Daoy (cell line): ENCODE measurements at regions not wholly inside any gene's neighbourhood (a gene's known extent, or its start where the extent isn't known, plus 50 kb on each side); places are given as distances from the start of the nearest gene placed in this dataset.
"Not testable (repeated sequence)": the region's sequence is repeated elsewhere in the genome, so short reads cannot be mapped to it uniquely, and the experiment has no call there.

Source experiments
- DNase-seq: peaks from one replicate; pipeline ENCODE4 v3.0.0-alpha.2; 2015; ENCODE audit warnings: low read depth

DNA sequence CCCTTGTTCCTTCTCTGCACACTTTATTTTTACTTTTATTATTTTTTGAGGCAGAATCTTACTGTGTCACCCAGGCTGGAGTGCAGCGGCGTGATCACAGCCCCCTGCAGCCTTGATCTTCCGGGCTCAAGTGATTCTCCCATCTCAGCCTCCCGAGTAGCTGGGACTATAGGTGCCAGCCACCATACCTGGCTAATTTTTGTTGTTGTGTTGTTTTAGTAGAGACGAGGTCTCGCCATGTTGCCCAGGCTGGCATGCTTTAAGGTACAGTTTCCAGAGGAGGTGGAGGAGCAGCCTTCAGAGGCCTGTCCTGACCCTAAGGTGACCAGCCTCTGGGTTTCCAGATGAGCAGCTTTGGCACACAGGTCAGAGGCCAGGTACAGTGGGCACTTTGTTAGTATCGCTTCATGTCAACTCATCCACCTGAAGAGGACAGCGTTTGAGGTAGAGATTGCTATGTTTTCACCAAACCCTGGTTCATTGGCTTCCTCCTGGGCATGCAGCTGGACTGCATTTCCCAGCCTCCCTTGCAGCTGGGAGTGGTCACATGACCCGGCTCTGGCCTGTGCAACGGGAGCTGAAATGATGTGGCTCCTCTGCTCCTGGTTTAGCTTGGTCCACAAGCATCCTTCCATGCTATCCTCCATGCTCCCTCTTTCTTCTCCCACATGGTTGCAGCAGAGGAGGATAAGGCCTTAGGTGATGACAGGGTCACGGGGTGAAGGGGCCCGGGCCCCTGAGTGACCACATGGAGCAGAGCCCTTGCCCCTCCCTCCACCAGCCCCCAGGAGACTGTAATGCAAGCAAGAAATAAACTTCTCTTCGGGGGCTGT is 139.3 kb upstream of the IER5L start:
- no peak for DNase-seq

DNA sequence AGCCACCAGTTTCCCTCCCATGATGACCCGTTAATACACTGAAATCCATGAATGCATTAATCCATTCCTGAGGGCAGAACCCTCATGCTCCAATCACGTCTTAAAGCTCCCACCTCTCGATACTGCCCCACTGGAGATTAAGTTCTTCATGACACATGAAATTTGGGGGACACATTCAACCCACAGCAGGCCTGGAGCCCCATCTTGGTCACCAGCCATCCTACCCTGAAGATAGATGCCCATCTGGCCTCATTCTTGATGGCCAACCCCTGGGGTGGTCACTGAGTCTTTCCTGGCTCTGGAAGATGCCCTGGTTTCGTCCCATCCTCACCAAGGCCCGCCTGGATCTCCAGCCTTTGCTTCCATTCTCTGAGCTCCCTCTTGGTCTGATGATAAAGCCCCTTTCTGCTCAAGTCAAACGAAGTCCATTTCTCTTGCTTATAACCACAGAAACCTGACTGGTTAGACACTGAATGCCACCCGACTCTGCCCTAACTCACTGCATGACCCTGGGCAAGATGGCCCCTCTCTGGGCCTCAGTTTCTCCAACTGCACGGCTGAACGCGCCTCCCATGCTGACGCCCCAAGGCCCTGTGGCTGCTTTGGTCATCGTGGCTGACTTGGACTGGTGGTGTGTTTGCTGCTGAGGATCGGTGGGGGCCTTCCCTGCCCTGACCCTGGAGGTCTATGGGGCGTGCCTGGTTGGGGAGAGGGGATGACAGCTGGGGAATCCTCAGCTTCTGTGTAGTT is 138.4 kb upstream of the IER5L start:
- DNase-seq: no peak

DNA sequence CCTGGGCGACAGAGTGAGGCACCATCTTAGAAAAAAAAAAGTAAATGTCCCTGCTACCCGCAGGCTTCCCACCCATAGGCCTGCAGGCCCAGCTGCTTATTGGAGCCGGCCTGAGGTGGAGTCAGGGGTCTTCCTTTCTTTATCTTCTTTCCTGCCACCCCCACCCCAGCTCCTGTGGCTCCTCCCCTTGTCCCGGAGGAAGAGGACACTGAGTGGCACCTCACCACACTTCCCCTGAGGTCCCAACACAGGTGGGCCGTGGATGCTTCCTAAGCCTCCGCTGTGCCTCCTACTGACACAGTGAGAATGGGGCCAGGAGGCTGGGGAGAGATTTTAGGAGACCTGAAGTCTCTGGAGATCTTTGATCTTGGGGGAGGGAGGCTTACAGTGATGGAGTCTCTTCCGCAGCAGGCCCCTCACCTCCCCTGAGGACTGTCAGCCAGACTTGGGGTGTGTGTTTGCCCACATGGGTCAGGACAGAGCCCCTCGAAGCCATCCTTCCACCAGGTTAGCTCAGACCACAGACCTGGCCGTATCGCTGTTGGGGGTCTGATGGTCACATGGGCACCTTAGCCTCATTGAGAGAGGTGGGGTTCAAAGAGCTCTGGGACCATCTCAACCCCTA is 135.4 kb upstream of the IER5L start:
- no peak for DNase-seq

DNA sequence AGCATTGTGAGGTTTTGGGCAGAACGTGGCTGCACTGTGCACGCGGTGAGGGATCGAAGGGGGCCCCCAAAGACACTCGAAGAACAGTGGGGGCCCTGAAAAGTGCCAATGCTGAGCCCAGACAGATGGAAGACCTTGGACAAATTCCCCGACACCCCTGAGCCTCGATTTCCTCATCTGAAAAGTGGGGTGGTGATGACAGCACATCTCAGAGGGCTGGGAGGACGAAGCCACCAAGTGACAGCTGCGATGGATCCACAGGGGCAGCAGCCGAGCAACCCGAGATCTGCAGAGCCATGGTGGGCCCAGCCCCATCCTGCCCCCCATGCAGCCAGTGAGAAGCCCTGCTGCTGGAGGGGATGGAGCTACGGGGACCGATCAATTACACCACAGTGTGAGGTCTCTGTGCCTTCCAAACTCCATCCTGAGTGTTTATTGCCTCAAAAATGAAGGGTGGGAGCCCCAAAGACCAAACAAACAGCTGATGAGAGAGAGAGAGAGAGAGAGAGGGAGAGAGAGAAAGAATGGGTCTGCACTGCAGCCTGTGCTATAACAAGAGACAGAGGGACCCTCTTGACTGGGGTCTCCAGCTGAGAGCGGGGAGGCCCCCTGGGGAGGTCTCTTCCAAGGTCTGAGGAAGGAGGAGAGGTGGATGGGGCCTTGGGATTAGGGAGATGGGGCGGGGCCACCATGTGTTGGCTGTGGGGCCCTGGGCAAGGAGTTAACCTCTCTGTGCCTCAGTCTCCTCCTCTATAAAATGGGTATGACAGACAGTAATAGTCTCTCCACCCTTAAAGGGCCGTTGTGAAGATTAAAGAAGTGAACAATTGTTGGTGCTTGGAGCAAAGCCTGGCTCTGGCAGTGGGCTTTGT is 134.4 kb upstream of the IER5L start:
- DNase-seq: no peak

DNA sequence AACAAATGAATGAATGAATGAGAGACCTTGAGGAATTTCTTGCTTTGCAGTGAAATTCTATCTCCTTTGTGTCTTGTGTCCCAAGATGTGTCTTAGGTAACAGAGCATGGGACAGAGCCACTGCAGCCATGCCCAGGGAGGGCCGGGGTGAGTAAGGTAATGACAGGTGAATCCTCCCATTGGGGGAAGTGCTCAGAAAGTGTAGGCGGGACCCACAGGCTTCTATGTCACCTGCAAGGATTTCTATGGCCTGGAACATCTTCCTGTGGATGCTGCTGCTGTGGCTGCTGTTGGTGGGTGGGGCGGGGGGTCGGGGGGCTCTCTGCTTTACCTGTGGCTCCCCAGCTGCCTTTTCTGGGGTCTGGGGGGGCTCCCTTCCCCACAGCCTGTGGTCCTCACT is 133.6 kb upstream of the IER5L start:
- no peak for DNase-seq

DNA sequence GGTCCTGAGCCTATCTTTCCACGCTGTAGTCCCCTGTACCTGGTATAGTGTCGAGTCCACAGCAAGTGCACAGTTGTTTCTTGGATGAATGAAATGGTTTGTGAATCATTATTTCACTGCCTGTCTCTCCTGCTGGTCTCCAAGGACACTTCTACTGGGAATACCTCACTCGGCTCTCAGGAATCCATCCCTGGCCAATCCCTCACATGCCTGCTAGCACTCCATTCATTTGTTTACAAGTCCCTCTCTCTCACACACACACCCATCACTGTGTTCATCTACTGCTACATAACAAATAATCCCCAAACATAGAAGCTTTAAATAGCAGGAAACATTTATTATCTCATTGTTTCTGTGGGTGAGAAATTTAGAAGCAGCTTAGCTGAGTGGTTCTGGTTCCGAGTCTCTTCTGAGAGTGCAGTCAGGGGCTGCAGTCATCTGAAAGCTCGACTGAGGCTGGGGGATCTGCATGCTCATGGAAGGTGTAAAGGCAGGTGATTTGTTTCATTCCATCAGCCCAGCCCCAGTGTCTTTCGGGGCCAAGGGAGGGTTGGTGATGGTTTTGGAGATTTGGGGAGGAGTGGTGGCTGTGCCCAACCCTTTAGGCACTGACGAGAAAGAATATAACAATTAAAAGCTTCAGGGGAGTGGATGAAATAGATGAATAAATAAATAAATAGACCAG is 132.7 kb upstream of the IER5L start:
- DNase-seq: no peak

DNA sequence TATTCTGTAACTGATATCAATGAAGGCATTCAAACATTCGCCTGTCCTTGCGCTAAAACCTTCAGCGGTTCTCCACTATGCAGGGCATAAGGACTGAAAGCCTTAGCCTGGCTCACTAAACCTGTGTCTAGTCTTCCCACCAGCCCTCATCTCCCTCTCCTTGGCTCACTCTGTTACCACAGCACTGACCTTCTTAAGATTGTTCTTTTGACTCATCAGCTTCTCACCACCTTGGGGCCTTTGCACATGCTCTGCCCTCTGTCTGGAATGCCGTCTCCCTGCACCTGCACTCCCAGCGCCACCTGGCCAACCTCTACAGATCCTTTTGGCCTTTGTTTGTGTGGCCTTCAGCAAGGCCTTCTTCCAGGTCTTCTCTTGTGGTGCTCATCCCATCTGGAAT is 131.8 kb upstream of the IER5L start:
- DNase-seq: no peak

DNA sequence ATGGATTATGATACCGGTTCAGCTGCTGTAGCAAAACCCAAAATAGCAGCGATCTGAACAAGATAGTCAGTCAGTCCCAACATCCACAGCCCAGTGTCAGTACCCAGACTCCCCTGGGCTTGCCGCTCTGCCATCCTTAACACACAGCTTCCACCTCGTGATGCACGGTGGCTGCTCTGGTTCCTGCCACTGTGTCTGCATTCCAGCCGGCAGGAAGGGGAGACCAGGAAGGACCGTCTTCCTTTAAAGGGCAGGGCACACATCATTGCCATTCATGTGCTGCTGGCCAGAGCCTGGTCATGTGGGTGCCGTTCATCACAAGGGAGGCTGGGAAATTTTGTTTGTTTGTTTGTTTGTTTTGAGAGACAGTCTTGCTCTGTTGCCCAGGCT is 131.0 kb upstream of the IER5L start:
- no peak for DNase-seq

DNA sequence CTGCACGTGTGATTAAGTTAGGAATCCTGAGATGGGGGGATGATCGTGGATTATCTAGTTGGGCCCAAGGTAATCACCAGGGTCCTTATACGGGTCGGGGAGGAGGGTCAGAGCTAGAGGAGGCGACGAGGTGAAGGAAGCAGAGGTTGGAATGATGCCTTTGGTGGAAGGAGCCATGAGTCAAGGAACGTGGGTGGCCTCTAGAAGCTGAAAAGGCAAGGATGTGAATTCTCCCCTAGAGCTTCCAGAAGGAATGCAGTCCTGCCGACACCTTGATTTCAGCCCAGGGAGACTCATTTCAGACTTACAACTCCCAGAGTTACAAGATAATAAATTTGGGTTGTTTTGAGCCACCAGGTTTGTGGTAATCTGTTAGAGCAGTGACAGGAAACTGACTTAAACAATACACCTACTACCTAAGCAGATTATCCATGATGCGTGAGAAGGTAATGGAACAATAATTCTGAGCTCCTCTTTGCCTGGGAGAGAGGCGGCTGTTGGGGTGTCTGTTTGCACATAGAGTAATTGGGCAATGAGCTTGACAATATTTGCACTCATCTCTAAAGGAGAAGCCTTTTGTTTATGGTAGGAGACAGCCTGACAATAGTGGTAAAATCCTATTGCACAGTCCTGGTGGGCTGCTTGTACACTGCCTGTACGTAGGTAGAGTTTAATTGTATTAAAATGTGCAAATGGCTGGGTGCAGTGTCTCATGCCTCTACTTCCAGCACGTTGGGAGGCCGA is 129.3 kb upstream of the IER5L start:
- DNase-seq: no peak

DNA sequence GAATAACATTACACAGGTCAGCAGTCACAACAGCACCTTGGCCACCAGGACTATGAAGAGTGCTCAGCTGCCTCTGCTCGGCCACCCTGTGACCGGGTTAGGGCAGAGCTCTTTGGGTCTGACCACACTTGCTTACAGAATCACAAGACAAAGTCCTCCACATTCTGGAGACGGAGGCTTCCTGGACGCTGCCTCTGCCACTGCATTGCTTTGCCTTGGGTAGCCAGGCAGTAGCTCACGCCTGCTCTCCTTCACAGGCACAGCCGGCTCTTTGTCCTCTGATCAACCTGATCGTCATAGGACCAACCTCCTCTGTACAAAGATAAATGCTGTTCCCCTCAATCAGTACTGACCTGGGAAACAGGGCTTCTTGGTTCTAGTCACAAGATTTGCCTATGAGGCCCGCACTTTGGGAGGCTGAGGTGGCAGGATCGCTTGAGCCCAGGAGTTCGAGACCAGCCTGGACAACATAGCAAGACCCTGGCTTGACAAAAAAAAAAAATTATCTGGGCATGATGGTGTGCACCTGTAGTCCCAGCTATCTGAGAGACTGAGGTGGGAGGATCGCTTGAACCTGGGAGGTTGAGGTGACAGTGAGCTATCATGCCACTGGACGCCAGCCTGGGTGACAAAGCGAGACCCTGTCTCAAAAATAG is 128.4 kb upstream of the IER5L start:
- no peak for DNase-seq

DNA sequence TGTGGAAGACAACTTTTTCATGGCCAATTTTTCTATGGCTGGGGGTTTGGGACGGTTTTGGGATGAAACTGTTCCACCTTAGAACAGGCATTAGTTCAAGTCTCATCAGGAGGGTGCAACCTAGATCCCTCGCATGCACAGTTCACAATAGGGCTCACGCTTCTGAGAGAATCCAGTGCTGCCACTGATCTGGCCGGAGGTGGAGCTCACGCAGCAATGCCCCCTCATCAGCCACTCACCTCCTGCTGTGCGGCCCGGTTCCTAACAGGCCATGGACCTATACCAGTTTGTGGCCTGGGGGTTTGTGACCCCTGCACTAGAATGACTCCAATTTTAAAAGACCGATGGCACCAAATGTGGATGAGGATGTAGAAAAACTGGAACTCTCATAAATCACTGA is 127.2 kb upstream of the IER5L start:
- DNase-seq: no peak

DNA sequence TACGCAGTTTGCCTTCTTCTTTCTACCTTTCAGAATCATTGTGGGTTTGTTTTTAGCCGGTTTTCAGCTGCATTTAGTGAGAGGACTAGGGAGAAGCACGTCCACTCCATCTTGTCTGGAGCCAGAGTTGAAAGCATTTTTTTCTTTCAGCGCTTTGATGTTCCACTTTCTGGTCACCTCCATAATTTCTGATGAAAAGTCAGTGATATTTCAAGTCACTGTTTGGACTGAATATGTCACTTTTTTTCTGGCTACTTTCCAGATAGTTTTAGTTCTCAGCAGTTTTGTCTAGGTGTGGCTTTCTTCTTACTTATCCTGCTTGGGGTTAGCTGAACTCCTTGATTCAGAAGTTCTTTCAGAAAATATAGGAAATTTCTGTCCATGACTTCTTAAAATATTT is 123.9 kb upstream of the IER5L start:
- no peak for DNase-seq

DNA sequence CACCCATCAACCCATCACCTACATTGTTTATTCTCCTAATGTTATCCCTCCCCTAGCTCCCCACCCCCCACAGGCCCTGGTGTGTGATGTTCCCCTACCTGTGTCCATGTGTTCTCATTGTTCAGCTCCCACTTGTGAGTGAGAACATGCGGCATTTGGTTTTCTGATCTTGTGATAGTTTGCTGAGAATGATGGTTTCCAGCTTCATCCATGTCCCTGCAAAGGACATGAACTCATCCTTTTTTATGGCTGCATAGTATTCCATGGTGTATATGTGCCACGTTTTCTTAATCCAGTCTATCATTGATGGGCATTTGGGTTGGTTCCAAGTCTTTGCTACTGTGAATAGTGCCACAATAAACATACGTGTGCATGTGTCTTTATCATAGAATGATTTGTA is 118.1 kb upstream of the IER5L start:
- not testable (repeated sequence) for DNase-seq

DNA sequence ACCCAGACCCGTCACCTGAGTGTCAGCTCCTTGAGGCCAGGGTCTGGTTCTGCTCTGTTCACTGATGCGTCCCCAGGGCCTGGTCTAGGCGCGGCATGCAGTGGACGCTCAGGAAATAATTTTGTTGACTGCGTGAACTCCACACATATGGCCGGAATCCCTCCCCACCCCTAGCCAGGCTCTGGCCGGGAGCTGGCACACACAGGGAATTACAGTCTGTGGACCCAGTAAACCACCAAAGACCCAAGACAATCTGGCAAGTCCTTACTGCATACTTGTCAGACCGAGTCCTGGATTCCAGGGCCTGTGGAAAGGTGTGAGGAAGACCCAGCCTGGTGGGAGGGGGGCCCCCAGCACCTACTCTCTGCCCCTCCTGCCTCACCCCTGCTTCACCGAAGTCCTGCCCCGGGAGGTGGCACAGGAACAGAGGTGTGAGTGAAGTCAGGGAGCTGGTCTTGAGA is 113.0 kb upstream of the IER5L start:
- no peak for DNase-seq

DNA sequence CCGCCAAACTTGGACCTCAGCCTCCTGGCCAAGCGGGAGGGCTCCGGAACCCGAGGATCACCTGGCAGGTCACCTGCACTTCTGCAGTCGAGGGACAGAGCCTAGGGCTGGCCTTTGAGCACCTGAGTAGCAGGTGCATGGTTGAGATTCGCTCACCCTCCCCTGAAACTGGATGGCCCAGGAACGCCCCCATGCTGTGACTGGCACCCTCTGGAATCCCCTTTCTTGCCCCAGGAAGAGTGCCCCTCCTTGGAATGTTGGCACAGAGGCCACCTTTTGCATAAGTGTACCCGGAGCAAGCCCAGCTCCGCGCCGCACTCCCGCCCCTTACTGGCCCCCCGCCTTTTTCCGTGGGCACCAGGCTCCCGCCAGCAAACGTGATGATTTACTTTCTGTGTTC is 112.5 kb upstream of the IER5L start:
- DNase-seq: no peak

DNA sequence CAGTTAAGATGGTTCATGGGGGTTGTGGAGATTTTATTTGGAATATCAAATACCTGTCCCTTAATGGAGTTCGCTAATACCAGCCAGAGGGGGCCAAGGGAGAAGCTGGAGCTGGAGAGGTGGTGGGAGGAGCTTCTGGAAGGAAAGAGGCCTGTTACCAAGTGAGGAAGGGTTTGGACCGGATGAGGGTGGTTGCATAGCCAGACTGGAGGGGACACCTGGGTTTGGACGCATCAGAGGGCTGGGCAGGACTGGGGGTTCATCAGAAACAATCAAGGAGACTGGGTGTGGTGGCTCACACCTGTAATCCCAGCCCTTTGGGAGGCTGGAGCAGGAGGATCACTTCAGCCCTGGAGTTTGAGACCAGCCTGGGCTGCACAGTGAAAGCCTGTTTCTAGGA is 111.8 kb upstream of the IER5L start:
- DNase-seq: no peak

DNA sequence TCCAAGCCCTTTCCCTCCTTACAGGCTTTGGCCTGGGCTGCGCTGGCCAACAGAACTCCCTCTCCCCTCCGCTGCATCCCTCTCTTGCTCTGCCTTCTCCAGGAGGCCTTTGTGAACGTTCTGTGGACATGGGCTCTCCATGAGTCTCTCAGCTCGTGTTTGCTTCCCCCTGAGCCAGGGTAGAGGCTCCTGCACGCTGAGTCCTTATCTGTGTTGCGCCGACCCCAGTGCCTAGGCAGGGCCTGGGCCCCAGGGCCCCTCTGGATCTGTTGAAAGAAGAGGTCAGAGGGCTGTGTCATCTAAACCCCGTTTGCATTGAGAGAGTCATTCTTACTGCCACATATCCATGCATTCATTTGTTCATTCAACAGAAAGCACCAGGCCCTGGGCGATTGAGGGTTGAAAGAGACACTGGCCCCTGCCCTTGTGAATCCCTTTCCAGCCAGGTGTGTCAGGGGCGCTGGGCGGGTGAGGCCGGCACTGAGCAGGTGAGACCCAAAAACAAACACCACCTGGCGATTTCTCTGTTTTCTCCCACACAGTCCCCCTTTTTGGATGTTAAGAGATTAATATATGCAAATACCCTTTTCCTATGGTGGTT is 111.2 kb upstream of the IER5L start:
- no peak for DNase-seq

DNA sequence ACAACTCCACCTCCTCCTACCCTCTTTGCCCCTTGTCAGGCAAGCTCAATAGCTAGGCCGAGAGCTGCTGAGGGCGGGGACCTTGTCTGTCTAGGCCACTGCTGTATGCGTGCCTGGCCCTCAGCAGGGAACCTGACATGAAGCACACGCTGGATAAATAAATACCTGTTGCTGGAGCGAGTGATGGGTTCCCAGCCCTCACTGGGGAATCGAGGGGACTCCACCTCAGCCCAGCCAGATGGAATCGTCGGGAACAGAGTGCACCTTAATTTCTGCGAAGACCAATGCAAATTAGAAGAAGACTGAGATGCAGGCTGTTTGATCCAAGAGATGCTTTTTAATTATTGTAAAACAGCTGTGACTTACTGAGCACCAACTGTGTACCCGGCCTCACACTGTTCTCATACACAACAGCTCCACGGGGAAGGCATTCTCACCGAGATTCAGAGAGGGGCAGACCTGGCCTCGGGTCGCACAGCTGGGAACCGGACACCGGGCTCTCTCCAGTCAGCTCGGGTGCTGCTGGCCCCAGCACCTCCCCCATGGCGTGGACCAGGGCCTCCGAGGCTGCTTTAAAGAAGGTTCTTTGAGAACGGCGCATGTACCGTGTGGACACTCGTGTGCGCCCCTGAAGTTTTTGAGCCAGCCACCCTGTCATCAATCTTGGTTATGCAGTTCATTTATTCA is 109.7 kb upstream of the IER5L start:
- DNase-seq: no peak
